Epithelial cell of prostate (primary cell): ENCODE measurements at regions not wholly inside any gene's neighbourhood (a gene's known extent, or its start where the extent isn't known, plus 50 kb on each side); places are given as distances from the start of the nearest gene placed in this dataset.
"Not testable (repeated sequence)": the region's sequence is repeated elsewhere in the genome, so short reads cannot be mapped to it uniquely, and the experiment has no call there.

Experiments
- DNase-seq: peaks from one replicate; pipeline ENCODE4 v3.0.0-alpha.2; 2011; ENCODE audit warnings: low read depth, low spot score
- H3K27ac ChIP-seq: fragments of 450-650 bp; 2 replicates; pipeline ENCODE4 v1.5.1; 2017; ENCODE audit warnings: mild to moderate bottlenecking

DNA sequence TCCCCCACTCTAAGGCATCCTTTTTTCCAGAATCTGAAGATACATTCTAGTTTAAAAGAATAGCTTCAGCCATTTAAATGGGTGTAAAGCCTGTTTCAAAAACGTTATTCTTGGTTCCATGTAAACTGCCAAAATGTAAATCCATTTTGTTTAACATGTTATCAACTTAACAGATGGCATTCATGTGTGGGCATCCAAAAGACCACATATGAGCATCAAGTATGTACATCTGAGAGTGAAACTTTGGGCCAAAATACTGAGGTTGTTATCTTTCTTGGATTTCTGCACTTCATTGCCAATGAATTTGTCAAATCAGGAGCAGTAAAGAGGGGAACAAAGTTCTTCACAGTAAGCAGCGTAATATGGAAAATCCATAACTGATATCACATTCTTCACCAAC lies 395.4 kb downstream of the ZNF804A start:
- H3K27ac ChIP-seq = no peak overlapping the region
- DNase-seq = no peak

DNA sequence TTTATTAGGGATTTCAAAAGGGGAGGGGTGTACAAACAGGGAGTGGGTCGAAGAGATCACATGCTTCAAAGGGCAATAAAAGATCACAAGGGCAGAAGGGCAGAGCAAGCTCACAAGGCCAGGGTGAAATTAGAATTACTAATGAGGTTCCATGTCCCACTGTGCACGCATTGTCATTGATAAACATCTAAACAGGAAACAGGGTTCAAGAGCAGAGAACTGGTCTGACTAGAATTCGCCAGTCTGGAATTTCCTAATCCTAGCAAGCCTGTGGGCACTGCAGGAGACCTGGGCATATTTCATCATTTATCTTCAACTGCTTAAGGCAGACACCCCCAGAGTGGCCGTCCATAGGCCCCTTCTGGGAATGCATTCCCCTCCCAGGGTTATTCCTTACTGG lies 408.2 kb downstream of the ZNF804A start:
- H3K27ac ChIP-seq = no peak overlapping the region
- no peak for DNase-seq

GRCh38 chr2:185012643-185013042 lies 414.3 kb downstream of the ZNF804A start:
- no peak for DNase-seq
- H3K27ac ChIP-seq = no peak overlapping the region

GRCh38 chr2:185014076-185014475 lies 415.7 kb downstream of the ZNF804A start:
- DNase-seq = no peak
- no peak overlapping the region for H3K27ac ChIP-seq

DNA sequence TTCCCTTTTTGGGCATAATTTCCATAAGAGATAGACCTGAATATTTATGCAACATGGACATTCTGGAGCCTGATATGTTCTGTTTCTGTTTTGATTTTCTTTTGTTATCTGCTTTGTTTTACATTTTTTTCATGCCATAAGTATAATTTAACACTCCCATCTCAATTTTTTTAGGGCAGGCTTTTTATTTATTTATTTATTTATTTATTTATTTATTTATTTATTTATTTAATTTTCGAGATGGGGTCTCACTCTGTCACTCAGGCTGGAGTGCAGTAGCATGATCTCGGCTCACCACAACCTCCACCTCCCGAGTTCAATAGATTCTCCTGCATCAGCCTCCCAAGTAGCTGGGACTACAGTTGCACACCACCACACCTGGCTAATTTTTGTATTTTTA lies 427.6 kb downstream of the ZNF804A start:
- H3K27ac ChIP-seq, DNase-seq: not testable (repeated sequence)

DNA sequence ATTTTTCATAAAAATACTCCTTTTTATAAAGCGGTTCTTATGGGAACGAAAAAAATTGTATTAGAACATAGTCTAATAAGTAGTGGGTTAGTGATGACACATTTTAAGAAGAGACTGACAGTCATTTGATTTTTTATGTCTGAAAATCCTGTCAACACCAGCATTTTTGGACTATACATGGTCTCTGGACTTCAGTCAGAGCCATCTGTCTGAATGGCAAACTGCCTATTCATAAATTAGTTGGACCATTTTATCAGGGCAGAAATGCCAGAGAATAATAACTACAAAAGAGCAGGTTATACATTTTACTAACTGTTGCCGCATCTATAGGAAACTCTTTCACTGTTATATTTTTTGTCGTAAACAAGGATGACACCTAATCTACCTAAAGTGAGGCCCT lies 437.6 kb downstream of the ZNF804A start:
- H3K27ac ChIP-seq = no peak overlapping the region
- no peak for DNase-seq

- H3K27ac ChIP-seq = no peak overlapping the region
- DNase-seq = no peak
Observed at GRCh38 chr2:185044323-185044874, 446.1 kb downstream of the ZNF804A start.

GRCh38 chr2:185050804-185051203 lies 452.5 kb downstream of the ZNF804A start:
- no peak overlapping the region for H3K27ac ChIP-seq
- no peak for DNase-seq

DNA sequence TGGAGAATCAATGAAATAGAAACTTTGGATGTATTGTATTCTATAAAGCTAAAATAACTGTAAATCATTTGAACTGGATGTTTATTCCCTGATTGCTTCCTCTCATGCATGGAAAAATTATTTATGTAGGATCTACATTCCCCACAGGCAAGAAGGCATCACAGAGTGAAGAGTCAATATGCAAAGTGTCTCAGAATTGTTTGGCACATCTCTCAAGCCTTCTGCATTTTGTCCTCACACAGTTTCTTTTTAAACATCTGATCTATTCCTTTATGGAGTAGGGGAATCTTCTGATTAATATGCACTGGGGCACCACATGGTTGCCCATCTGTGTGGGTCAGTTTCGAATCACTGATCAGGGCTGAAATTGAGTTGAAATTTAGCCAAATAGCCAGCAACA lies 465.4 kb downstream of the ZNF804A start:
- no peak overlapping the region for H3K27ac ChIP-seq
- no peak for DNase-seq

GRCh38 chr2:185066128-185066527 lies 467.8 kb downstream of the ZNF804A start:
- DNase-seq = no peak
- no peak overlapping the region for H3K27ac ChIP-seq

- no peak for DNase-seq
- no peak overlapping the region for H3K27ac ChIP-seq
Observed at GRCh38 chr2:185069107-185069506, 470.8 kb downstream of the ZNF804A start.

GRCh38 chr2:185074156-185074555 lies 475.8 kb downstream of the ZNF804A start:
- DNase-seq = no peak
- no peak overlapping the region for H3K27ac ChIP-seq

DNA sequence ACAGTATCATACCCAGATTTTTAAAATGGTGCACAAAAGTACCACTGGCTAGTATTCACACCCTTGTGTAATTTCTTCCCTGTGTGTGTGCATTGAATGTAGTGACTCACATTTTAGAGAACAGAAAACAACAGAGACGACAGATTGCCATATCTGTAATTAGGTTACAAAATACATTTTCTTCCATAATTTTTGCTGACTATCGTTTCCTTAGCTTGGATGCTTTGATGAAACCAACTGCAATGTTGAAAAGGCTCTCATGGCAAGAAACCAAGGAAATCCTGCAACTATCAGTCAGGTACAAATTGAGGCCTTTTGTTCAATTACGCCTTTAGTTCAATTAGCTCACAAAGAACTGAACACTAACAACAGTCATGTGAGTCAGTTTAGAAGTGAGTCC lies 484.4 kb downstream of the ZNF804A start:
- DNase-seq = no peak
- no peak overlapping the region for H3K27ac ChIP-seq

DNA sequence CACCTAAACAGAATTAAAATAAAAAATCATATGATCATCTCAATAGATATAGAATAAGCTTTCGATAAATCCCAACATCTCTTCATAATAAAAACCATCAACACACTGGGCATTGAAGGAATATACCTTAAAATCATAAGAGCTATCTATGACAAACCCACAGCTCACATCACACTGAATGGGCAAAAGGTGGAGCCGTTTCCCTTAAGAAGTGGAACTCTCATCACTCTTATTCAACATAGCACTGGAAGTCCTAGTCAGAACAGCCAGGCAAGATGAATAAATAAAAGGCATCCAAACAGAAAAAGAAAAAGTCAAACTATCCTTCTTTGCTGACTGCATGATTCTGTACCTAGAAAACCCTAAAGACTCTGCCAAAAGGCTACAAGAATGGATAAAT lies 510.3 kb downstream of the ZNF804A start:
- no peak for DNase-seq
- no peak overlapping the region for H3K27ac ChIP-seq

DNA sequence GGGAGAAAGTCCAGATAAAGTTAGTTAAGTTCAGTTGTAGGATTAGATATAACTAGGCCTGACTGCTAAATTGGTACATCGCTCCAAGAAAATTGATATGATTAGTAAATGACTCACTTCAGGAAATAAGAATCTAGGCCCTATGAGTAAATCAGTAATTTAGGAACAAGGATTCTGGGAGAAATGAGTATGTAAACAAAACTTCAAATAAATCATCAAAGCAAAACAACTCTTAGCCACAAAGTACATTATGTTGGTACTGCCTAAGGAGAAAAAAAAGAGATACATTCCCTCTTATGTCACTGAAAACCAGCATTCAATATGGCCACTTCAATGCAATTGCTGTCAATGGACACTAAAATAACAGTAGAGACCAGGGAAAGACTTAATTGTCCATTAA lies 529.1 kb downstream of the ZNF804A start:
- no peak for DNase-seq
- no peak overlapping the region for H3K27ac ChIP-seq

DNA sequence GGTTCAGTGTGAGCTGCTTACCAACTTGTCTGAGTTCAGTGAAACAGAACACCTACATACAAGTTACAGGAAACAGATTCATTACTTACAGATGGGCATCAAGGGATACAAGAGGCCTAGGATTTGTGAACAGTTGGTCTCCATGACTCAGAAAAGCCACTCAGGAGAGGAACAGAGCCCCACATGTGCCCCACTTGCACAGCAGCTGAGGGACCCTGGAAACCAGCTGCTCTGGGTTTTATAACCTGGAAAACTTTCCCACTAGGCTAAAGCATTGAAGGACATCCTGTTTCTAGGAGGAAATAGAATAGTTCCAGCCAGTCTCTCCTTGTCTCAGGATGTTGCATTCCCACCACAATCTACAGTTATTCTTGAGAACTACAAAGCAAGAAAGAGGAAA lies 530.0 kb downstream of the ZNF804A start:
- DNase-seq = no peak
- no peak overlapping the region for H3K27ac ChIP-seq

DNA sequence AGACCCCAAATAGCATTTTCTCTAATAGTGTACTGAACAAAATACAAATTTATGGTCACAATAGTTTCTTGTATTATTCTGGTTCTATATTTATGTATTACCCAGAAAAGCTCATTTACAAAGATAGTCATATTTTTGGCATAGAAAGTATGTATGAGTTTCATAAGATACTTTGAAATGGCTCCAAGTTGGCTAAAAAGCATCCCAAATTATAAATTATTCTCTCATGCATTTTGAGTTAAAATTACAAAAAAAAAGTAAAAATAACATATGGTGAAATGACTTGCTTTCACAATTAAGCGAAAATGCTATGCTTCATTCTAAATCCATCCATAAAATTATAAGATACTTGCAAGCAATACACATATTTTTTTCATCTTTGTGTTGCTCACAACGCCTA lies 530.7 kb downstream of the ZNF804A start:
- H3K27ac ChIP-seq = no peak overlapping the region
- no peak for DNase-seq

- H3K27ac ChIP-seq = no peak overlapping the region
- DNase-seq = no peak
Observed at GRCh38 chr2:185130685-185131084, 532.4 kb downstream of the ZNF804A start.

DNA sequence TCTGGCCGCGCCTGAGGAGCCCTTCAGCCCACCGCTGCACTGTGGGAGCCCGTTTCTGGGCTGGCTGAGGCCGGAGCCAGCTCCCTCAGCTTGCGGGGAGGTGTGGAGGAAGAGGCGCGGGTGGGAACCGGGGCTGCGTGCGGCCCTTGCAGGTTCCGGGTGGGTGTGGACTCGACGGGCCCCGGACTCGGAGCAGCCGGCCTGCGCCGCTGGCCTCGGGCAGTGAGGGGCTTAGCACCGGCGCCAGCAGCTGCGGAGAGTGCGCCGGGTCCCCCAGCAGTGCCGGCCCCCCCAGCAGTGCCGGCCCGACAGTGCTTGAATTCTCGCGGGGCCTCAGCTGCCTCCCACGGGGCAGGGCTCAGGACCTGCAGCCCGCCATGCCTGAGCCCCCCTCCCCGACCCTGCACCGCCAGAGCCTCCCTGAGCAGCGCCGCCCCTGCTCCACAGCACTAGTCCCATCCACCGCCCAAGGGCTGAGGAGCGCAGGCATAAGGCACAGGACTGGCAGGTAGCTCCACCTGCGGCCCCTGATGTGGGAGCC lies 534.2 kb downstream of the ZNF804A start:
- no peak for DNase-seq
- H3K27ac ChIP-seq = no peak overlapping the region

DNA sequence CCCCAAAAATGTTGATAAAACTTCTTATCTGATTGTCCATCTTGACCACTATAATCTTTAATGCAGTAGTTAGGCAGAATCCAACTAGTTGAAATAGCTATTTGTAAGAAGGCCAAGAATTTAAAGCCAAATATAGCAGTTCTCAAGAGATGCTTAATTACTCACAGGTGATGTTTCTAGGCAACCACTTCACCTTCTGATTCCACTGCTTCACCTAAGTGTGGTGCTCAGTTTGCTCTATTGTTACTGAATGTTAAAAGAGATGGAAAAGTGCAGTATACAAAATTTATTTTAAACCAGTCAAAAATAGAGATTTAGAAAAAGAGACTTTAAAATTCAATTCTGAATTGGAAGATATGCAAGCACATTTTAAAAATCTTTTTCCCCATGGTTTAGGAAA lies 539.4 kb downstream of the ZNF804A start:
- DNase-seq = no peak

GRCh38 chr2:185142677-185143076 lies 544.3 kb downstream of the ZNF804A start:
- H3K27ac ChIP-seq = no peak overlapping the region
- DNase-seq = no peak

More for the DNA sequence above, 539.4 kb downstream of the ZNF804A start:
- H3K27ac ChIP-seq = no peak overlapping the region

DNA sequence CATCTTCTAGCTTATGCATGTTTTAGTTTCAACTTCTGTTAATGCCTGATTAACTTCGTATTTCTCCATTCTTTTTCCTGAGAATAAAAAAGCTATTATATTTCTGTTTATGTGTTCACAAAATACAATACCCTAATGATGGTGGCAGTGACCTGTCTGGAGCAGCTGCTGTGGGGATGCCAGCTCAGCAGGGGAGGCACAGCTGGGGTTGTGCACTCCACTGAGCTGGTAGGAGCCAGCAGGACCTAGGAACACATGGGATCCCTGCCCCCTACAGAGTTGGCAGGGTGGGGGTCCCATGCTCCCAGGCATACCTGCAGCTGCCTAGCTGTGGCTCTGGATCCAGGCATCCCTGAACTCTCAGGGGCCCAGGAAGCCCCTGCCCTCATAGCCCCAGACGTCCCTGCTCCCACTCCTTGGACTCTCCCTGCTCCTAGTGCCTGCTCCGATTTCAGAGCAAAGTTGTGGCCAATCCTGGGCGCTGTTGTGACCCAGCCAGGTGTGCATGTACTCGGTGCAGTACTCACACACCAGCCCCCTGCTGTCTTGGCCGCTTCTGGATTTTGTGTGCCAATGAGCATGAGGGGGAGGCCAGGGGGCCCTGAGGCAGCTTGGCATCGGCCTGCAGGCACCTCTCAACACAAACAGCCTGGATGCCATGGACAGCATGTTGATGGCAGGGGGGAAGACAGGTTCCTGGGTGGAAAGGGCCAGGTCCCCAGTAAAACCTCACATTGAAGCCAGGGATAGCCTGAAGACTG lies 546.0 kb downstream of the ZNF804A start:
- no peak overlapping the region for H3K27ac ChIP-seq
- DNase-seq = no peak
